DND-41 (cell line): ENCODE measurements at regions not wholly inside any gene's neighbourhood (a gene's known extent, or its start where the extent isn't known, plus 50 kb on each side); places are given as distances from the start of the nearest gene placed in this dataset.

Experiments
- ATAC-seq: fragments of 200-7000 bp; cut with Tn5 transposase; 3 replicates; pipeline ENCODE4 v1.9.1; 2021; ENCODE audit warnings: low read depth; ENCODE audit not compliant: insufficient read depth
- DNase-seq: peaks from one replicate; pipeline ENCODE4 v3.0.0-alpha.2; 2020
- H2AFZ ChIP-seq: 2 replicates; pipeline ENCODE4 v1.6.0; 2012; ENCODE audit warnings: low read depth, low read length
- H3K27ac ChIP-seq: 2 replicates; pipeline ENCODE4 v1.5.1; 2012; ENCODE audit warnings: low read length, inconsistent platforms
- H3K27me3 ChIP-seq: fragments of 200-600 bp; sonication (generic); 2 replicates; pipeline ENCODE4 v1.6.0; 2012; ENCODE audit warnings: low read length, mild to moderate bottlenecking, inconsistent platforms; ENCODE audit not compliant: insufficient read depth, poor library complexity
- H3K36me3 ChIP-seq: 2 replicates; pipeline ENCODE4 v1.5.1; 2012; ENCODE audit warnings: low read length, inconsistent platforms; ENCODE audit not compliant: insufficient read depth
- H3K4me1 ChIP-seq: 2 replicates; pipeline ENCODE4 v1.5.1; 2012; ENCODE audit warnings: mild to moderate bottlenecking, low read length; ENCODE audit not compliant: insufficient read depth
- H3K4me2 ChIP-seq: 2 replicates; pipeline ENCODE4 v1.6.0; 2012; ENCODE audit warnings: mild to moderate bottlenecking, moderate library complexity, low read length, inconsistent platforms; ENCODE audit not compliant: insufficient read depth
- H3K4me3 ChIP-seq, 2 experiments: fragments of 200-600 bp in 1 of 2; shearing (Covaris generic) in 1 of 2; 2 replicates each; pipeline ENCODE4 v1.5.1; 2012 to 2016; ENCODE audit warnings: inconsistent platforms in 2 of 2, low read length in 2 of 2, mild to moderate bottlenecking in 2 of 2, low read depth in 1 of 2, moderate library complexity in 1 of 2
- H3K79me2 ChIP-seq: 2 replicates; pipeline ENCODE4 v1.6.0; 2012; ENCODE audit warnings: low read length, inconsistent platforms; ENCODE audit not compliant: insufficient read depth
- H3K9ac ChIP-seq: 2 replicates; pipeline ENCODE4 v1.6.0; 2012; ENCODE audit warnings: low read depth, mild to moderate bottlenecking, inconsistent platforms, low read length, moderate library complexity
- H3K9me3 ChIP-seq: 2 replicates; pipeline ENCODE4 v1.5.1; 2012; ENCODE audit warnings: low read length, moderate library complexity, mild to moderate bottlenecking, inconsistent platforms; ENCODE audit not compliant: insufficient read depth, severe bottlenecking
- H4K20me1 ChIP-seq: 2 replicates; pipeline ENCODE4 v1.6.0; 2012; ENCODE audit warnings: low read length; ENCODE audit not compliant: insufficient read depth
- CTCF ChIP-seq: IDR thresholded peaks from 2 replicates; pipeline ENCODE4 v1.5.1; 2012; ENCODE audit warnings: borderline replicate concordance, low read length, moderate library complexity, mild to moderate bottlenecking; ENCODE audit not compliant: poor library complexity, severe bottlenecking; ENCODE audit errors: extremely low read depth
- EZH2 ChIP-seq: IDR thresholded peaks from 3 replicates; pipeline ENCODE4 v1.6.1; 2012; ENCODE audit warnings: borderline replicate concordance, low read depth, mild to moderate bottlenecking, moderate library complexity, low read length, inconsistent platforms; ENCODE audit not compliant: severe bottlenecking

- H3K4me1 ChIP-seq, result no peaks in the 10 kb centered on the region
- no peak for DNase-seq
- no peaks in the 10 kb centered on the region for H3K36me3 ChIP-seq
- H3K4me3 ChIP-seq, result no peak overlapping the region
- H4K20me1 ChIP-seq, result no peaks in the 10 kb centered on the region
- H3K27me3 ChIP-seq, result peaks cover 3% of the 10 kb centered on the region
- H3K4me2 ChIP-seq, result no peak overlapping the region
- no peak overlapping the region for H3K9ac ChIP-seq
- no peak overlapping the region for H3K27ac ChIP-seq
- no peak overlapping the region for H2AFZ ChIP-seq
- H3K9me3 ChIP-seq, result no peaks in the 10 kb centered on the region
- no peak for ATAC-seq
- no peaks in the 10 kb centered on the region for H3K79me2 ChIP-seq
- TF ChIP-seq CTCF (no peak), EZH2 (no peak)
These were observed 63.6 kb upstream of the ELK3 start for GRCh38 chr12:96130396-96131059.

- DNase-seq, result no peak
- Histone ChIP-seq H3K36me3 (no peaks in the 10 kb centered on the region), H3K4me3 (no peak overlapping the region), H3K4me1 (no peaks in the 10 kb centered on the region), H3K9me3 (no peaks in the 10 kb centered on the region), H3K4me2 (no peak overlapping the region), H3K27ac (no peak overlapping the region), H3K79me2 (no peaks in the 10 kb centered on the region), H3K27me3 (peaks cover 9% of the 10 kb centered on the region), H4K20me1 (no peaks in the 10 kb centered on the region), H2AFZ (no peak overlapping the region), H3K9ac (no peak overlapping the region)
- ATAC-seq, result no peak
- no peak for TF ChIP-seq EZH2
- no peak for TF ChIP-seq CTCF
These were observed 62.9 kb upstream of the ELK3 start for GRCh38 chr12:96131230-96131788.

GRCh38 chr12:96132819-96133218 is 61.4 kb upstream of the ELK3 start:
- Histone ChIP-seq H3K4me1 (no peaks in the 10 kb centered on the region), H3K27ac (no peak overlapping the region), H4K20me1 (no peaks in the 10 kb centered on the region), H3K4me3 (no peak overlapping the region), H3K9me3 (no peaks in the 10 kb centered on the region), H3K27me3 (peaks cover 13% of the 10 kb centered on the region), H3K9ac (no peak overlapping the region), H2AFZ (no peak overlapping the region), H3K36me3 (no peaks in the 10 kb centered on the region), H3K79me2 (no peaks in the 10 kb centered on the region), H3K4me2 (no peak overlapping the region)
- TF ChIP-seq EZH2, result no peak
- TF ChIP-seq CTCF, result peak; percentile 38
- ATAC-seq (no peak), DNase-seq (no peak)
